ENCODE measurements at regions not wholly inside any gene's neighbourhood (a gene's known extent, or its start where the extent isn't known, plus 50 kb on each side); places are given as distances from the start of the nearest gene placed in this dataset.

DNA sequence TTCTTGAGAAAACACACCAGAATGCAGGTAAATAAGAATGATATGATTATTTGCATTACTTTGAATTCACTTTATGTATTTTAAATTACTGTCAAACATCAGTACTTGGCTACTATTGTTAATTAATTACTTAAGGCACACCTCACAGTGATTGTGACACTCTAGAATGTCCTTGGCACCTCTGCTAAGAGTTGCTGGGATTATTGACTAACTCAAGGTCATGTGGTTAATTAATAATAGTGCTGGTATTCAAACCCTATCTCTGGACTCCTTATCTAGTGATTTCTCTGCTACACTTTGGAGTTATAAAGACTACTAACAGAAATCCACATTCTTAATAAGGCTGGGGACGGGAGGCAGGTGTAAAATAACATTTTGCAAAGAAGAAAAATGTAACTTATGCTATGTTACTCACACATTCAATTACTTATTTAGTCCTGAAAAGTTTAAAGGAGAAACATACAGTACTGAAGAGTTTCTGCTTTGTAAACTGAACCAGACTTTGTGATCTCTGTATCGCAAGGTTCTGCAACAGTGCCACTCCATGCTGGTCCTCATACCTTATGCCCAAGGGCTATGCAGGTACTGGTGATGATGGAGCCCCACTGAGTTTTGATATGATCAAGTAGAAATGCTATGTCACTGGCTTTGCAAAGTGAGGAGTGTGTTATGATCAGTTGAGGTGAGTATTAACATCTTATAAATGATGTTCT, 242.7 kb downstream of the MID1IP1 start:
- Mint-ChIP-seq H3K4me1 (no peaks in the 10 kb centered on the region), H3K36me3 (no peaks in the 10 kb centered on the region)
- intact Hi-C loops (cut with micrococcal nuclease): no loop called here

DNA sequence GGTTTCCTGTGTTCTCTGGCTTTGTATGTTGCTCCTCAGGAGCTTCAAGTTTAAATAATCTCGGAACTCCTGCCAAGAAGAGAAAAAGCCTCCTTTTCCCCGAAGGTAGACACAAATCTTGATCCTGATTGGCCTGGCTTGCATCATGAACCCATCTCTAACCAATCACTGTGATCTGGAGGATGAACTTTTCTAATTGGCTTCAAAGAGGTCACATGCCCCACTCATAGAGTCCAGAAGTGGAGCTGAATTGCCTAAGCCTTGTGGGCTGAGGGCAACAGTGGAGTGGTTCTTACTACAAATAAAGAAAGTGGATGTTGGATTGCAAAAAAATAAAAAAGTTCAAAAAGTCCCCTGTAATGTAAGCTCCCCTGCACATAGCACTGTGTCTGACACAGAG, 245.9 kb downstream of the MID1IP1 start:
- ChIA-PET POLR2A (ENCODE audit: partially characterized antibody) (no interaction called here), CTCF (ENCODE audit: partially characterized antibody) (no interaction called here)
- Histone ChIP-seq H3K36me3 (ENCODE audit: insufficient read depth, low read length) (no peaks in the 10 kb centered on the region), H3K27ac (ENCODE audit: low read depth, low read length) (no peak overlapping the region), H3K9me3 (ENCODE audit: control insufficient read depth in 1 of 2, low read length in 2 of 2) (no peaks in the 10 kb centered on the region), H3K4me1 (ENCODE audit: insufficient read depth, low read length) (no peaks in the 10 kb centered on the region), H3K4me3 (ENCODE audit: low read length in 2 of 2) (no peak overlapping the region), H3K27me3 (ENCODE audit: insufficient read depth, low read length) (no peaks in the 10 kb centered on the region)
- no peak for DNase-seq
- Mint-ChIP-seq H3K9me3 (no peaks in the 10 kb centered on the region), H3K36me3 (no peaks in the 10 kb centered on the region), H3K27me3 (peaks cover 1 to 2% of the 10 kb centered on the region in 2 donors), H3K4me3 (no peak overlapping the region), H3K27ac (no peak overlapping the region), H3K4me1 (no peaks in the 10 kb centered on the region)
- intact Hi-C loops (cut with micrococcal nuclease): loop anchor here (1.0 kb wide), 1 partner anchor 34 kb away; no protein-coding TSS in a partner anchor

More for the DNA sequence above, 242.7 kb downstream of the MID1IP1 start:
- H3K9me3 ChIP-seq (ENCODE audit: control insufficient read depth in 1 of 2, low read length in 2 of 2): no peaks in the 10 kb centered on the region
- H3K4me1 ChIP-seq (ENCODE audit: insufficient read depth, low read length): no peaks in the 10 kb centered on the region
- H3K27me3 ChIP-seq (ENCODE audit: insufficient read depth, low read length): no peaks in the 10 kb centered on the region
- Mint-ChIP-seq H3K4me3 (no peak overlapping the region), H3K27ac (no peak overlapping the region), H3K9me3 (no peaks in the 10 kb centered on the region), H3K27me3 (peaks cover 2 to 3% of the 10 kb centered on the region in 2 donors)
- no peaks in the 10 kb centered on the region for H3K36me3 ChIP-seq (ENCODE audit: insufficient read depth, low read length)
- H3K27ac ChIP-seq (ENCODE audit: low read depth, low read length): no peak overlapping the region
- ChIA-PET POLR2A (ENCODE audit: partially characterized antibody) (no interaction called here), CTCF (ENCODE audit: partially characterized antibody) (no interaction called here)
- no peak for DNase-seq
- H3K4me3 ChIP-seq (ENCODE audit: low read length in 2 of 2): no peak overlapping the region

DNA sequence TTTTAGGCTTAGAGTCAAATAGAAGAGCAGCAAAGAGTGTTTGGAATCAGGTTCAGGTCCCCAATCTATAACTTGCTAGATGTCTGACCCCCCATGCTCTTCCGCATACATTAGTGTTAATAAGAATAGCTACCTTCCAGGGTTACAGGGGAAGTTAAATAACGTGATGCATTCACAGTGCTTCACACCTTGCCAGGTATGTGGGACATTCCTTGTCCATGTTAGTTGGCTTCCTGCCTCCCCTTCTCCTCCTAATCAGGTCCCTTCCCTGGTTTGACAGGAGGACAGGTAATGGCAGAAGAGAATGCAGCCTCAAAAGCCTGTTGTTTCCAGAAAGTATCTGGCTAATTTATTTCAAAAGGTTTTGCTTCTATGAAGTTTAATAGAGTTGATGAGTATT, 248.7 kb downstream of the MID1IP1 start:
- Histone ChIP-seq H3K4me1 (ENCODE audit: insufficient read depth, low read length) (no peaks in the 10 kb centered on the region), H3K9me3 (ENCODE audit: control insufficient read depth in 1 of 2, low read length in 2 of 2) (no peaks in the 10 kb centered on the region), H3K27me3 (ENCODE audit: insufficient read depth, low read length) (no peaks in the 10 kb centered on the region), H3K36me3 (ENCODE audit: insufficient read depth, low read length) (no peaks in the 10 kb centered on the region), H3K4me3 (ENCODE audit: low read length in 2 of 2) (no peak overlapping the region), H3K27ac (ENCODE audit: low read depth, low read length) (no peak overlapping the region)
- no peak for DNase-seq
- no peaks in the 10 kb centered on the region for H3K9me3 Mint-ChIP-seq
- H3K4me1 Mint-ChIP-seq: no peaks in the 10 kb centered on the region
- H3K27ac Mint-ChIP-seq: no peak overlapping the region
- intact Hi-C loops (cut with micrococcal nuclease): no loop called here
- no peak overlapping the region for H3K4me3 Mint-ChIP-seq
- ChIA-PET CTCF (ENCODE audit: partially characterized antibody) (no interaction called here), POLR2A (ENCODE audit: partially characterized antibody) (no interaction called here)
- H3K27me3 Mint-ChIP-seq: peaks cover 2% of the 10 kb centered on the region in 2 donors
- H3K36me3 Mint-ChIP-seq: no peaks in the 10 kb centered on the region

DNA sequence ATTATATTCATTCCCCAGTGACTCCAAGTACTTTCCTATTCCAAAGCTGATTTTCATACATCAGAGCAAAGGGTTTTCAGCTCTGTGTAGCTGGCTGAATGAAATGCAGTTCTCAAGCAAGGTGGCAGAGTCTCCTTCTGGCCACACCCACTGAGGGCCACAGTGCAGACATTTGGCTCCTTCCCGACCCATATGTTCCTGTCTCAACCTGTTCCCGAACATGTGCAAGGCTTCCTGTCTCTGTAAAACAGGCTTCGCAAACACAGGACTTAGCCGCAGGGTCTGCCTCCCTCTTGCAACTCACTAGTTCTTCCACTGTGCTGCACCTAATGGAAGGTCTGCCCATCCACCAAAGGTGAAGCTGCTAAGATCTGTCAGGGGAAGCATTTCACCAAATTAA, 249.2 kb downstream of the MID1IP1 start:
- POLR2A ChIA-PET (ENCODE audit: partially characterized antibody): no interaction called here
- Histone ChIP-seq H3K27ac (ENCODE audit: low read depth, low read length) (no peak overlapping the region), H3K9me3 (ENCODE audit: control insufficient read depth in 1 of 2, low read length in 2 of 2) (no peaks in the 10 kb centered on the region), H3K4me1 (ENCODE audit: insufficient read depth, low read length) (no peaks in the 10 kb centered on the region), H3K36me3 (ENCODE audit: insufficient read depth, low read length) (no peaks in the 10 kb centered on the region), H3K4me3 (ENCODE audit: low read length in 2 of 2) (no peak overlapping the region), H3K27me3 (ENCODE audit: insufficient read depth, low read length) (no peaks in the 10 kb centered on the region)
- no peaks in the 10 kb centered on the region for H3K4me1 Mint-ChIP-seq
- no peaks in the 10 kb centered on the region for H3K9me3 Mint-ChIP-seq
- H3K4me3 Mint-ChIP-seq: no peak overlapping the region
- DNase-seq: no peak
- H3K27ac Mint-ChIP-seq: no peak overlapping the region
- intact Hi-C loops (cut with micrococcal nuclease): no loop called here
- CTCF ChIA-PET (ENCODE audit: partially characterized antibody): no interaction called here
- H3K36me3 Mint-ChIP-seq: no peaks in the 10 kb centered on the region
- H3K27me3 Mint-ChIP-seq: peaks cover 2% of the 10 kb centered on the region in 2 donors

DNA sequence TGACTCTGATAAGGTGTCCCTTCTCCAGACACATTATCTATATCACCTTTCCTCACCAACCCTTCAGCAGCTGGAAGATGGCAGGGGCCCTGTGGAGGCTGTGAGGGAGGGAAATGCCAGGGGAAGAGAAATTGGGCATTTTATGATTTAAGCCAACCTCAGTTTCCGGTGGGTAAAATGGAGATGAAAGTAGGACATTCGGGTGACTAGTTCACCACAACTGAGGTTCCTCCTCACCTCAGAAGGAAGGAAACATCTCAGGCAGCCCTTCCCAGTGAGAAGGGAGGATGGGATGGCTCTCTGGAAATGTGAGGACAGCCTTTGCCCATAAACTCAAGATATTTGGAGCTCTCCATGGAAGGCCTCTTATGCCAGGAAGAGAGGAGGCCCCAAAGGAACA, 251.5 kb downstream of the MID1IP1 start:
- ChIA-PET POLR2A (ENCODE audit: partially characterized antibody) (no interaction called here), CTCF (ENCODE audit: partially characterized antibody) (no interaction called here)
- Mint-ChIP-seq H3K27ac (no peak overlapping the region), H3K4me3 (no peak overlapping the region), H3K27me3 (peaks cover 0 to 2% of the 10 kb centered on the region in 2 donors), H3K9me3 (peaks cover 0 to 2% (median 0%) of the 10 kb centered on the region in 8 donors), H3K36me3 (no peaks in the 10 kb centered on the region), H3K4me1 (no peaks in the 10 kb centered on the region)
- Histone ChIP-seq H3K4me1 (ENCODE audit: insufficient read depth, low read length) (no peaks in the 10 kb centered on the region), H3K27ac (ENCODE audit: low read depth, low read length) (no peak overlapping the region), H3K4me3 (ENCODE audit: low read length in 2 of 2) (no peak overlapping the region), H3K36me3 (ENCODE audit: insufficient read depth, low read length) (no peaks in the 10 kb centered on the region), H3K9me3 (ENCODE audit: control insufficient read depth in 1 of 2, low read length in 2 of 2) (no peaks in the 10 kb centered on the region), H3K27me3 (ENCODE audit: insufficient read depth, low read length) (no peaks in the 10 kb centered on the region)
- no peak for DNase-seq
- intact Hi-C loops (cut with micrococcal nuclease): no loop called here

DNA sequence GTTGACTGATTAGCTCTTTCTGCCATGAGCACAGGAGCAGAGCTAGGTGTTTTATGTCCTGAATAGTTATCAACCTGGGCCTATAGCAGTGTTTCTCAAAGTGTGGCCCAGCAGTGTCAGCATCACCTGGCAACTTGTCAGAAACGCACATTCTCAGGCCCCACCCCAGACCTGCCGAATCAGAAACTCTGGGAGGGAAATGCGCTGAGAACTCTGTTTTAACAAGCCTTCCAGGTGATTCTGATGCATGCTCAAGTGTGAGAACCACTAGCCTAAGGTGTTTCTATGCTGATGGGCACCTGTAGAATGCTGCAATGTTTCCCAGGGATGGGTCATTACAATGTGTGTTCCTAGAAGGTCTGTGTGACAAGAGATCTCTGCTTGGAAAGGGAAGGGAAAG, 257.5 kb downstream of the MID1IP1 start:
- no peak overlapping the region for H3K27ac ChIP-seq (ENCODE audit: low read depth, low read length)
- CTCF ChIA-PET (ENCODE audit: partially characterized antibody): no interaction called here

DNA sequence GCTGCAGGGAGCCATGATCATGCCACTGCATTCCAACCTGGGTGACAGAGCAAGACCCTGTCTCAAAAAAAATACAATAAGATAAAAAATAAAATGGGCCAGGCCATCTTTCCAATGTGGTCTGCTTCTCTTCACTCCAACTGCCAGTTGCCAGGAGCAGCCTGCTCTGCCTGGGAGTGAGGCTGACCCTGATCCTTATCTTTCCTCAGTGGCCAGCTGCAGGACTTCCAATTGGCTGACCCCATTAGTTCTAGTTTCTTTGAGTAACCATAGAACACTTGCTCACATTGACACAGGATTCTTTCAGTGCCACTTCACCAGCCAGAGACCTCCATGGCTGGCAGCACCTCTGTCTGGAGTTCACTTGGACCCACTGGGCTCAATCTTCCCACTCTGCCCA, 258.6 kb downstream of the MID1IP1 start:
- Mint-ChIP-seq H3K9me3 (peaks cover 0 to 4% (median under 1%) of the 10 kb centered on the region in 8 donors), H3K27ac (no peak overlapping the region), H3K4me3 (no peak overlapping the region), H3K36me3 (no peaks in the 10 kb centered on the region), H3K27me3 (no peaks in the 10 kb centered on the region), H3K4me1 (no peaks in the 10 kb centered on the region)
- Histone ChIP-seq H3K27ac (ENCODE audit: low read depth, low read length) (no peak overlapping the region), H3K27me3 (ENCODE audit: insufficient read depth, low read length) (no peaks in the 10 kb centered on the region), H3K9me3 (ENCODE audit: control insufficient read depth in 1 of 2, low read length in 2 of 2) (no peaks in the 10 kb centered on the region), H3K36me3 (ENCODE audit: insufficient read depth, low read length) (no peaks in the 10 kb centered on the region), H3K4me3 (ENCODE audit: low read length in 2 of 2) (no peak overlapping the region), H3K4me1 (ENCODE audit: insufficient read depth, low read length) (no peaks in the 10 kb centered on the region)
- CTCF ChIA-PET (ENCODE audit: partially characterized antibody): no interaction called here
- intact Hi-C loops (cut with micrococcal nuclease): no loop called here
- DNase-seq: no peak
- POLR2A ChIA-PET (ENCODE audit: partially characterized antibody): no interaction called here

More for the DNA sequence above, 257.5 kb downstream of the MID1IP1 start:
- Mint-ChIP-seq H3K36me3 (no peaks in the 10 kb centered on the region), H3K27ac (no peak overlapping the region), H3K9me3 (peaks cover 0 to 4% (median under 1%) of the 10 kb centered on the region in 8 donors), H3K4me1 (no peaks in the 10 kb centered on the region), H3K4me3 (no peak overlapping the region), H3K27me3 (no peaks in the 10 kb centered on the region)
- intact Hi-C loops (cut with micrococcal nuclease): no loop called here
- Histone ChIP-seq H3K27me3 (ENCODE audit: insufficient read depth, low read length) (no peaks in the 10 kb centered on the region), H3K4me1 (ENCODE audit: insufficient read depth, low read length) (no peaks in the 10 kb centered on the region), H3K9me3 (ENCODE audit: control insufficient read depth in 1 of 2, low read length in 2 of 2) (no peaks in the 10 kb centered on the region), H3K4me3 (ENCODE audit: low read length in 2 of 2) (no peak overlapping the region), H3K36me3 (ENCODE audit: insufficient read depth, low read length) (no peaks in the 10 kb centered on the region)
- POLR2A ChIA-PET (ENCODE audit: partially characterized antibody): no interaction called here
- no peak for DNase-seq

DNA sequence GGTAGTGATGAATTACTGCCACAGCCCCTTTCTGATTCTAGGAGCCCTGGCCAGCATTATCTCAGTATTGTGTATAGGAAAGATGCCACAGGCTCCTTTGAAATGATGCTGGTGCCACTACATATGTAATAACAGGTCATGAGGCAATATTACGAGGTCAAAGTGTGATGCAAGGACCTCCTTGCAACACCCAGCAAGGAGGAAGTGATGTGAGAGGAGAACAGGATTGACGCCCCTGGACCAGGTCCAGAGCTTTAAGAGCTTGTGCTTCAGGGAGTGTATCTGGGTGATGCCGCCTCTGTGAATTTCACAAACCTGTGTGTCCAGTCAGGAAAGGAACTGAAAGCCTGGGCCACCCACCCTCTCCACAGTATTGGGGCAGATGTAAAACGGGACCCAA, 261.8 kb downstream of the MID1IP1 start:
- no peaks in the 10 kb centered on the region for H3K36me3 Mint-ChIP-seq
- no peaks in the 10 kb centered on the region for H3K27me3 Mint-ChIP-seq
- Histone ChIP-seq H3K27ac (ENCODE audit: low read depth, low read length) (no peak overlapping the region), H3K36me3 (ENCODE audit: insufficient read depth, low read length) (no peaks in the 10 kb centered on the region), H3K4me1 (ENCODE audit: insufficient read depth, low read length) (no peaks in the 10 kb centered on the region), H3K9me3 (ENCODE audit: control insufficient read depth in 1 of 2, low read length in 2 of 2) (no peaks in the 10 kb centered on the region), H3K4me3 (ENCODE audit: low read length in 2 of 2) (no peak overlapping the region), H3K27me3 (ENCODE audit: insufficient read depth, low read length) (no peaks in the 10 kb centered on the region)
- DNase-seq: no peak
- H3K27ac Mint-ChIP-seq: no peak overlapping the region
- H3K4me3 Mint-ChIP-seq: no peak overlapping the region
- CTCF ChIA-PET (ENCODE audit: partially characterized antibody): no interaction called here
- no peaks in the 10 kb centered on the region for H3K4me1 Mint-ChIP-seq
- H3K9me3 Mint-ChIP-seq: peaks cover 0 to 4% (median 0%) of the 10 kb centered on the region in 8 donors
- intact Hi-C loops (cut with micrococcal nuclease): no loop called here
- POLR2A ChIA-PET (ENCODE audit: partially characterized antibody): no interaction called here

All from CD4-positive, alpha-beta memory T cell (primary cell).